DND-41 (cell line): ENCODE measurements at regions not wholly inside any gene's neighbourhood (a gene's known extent, or its start where the extent isn't known, plus 50 kb on each side); places are given as distances from the start of the nearest gene placed in this dataset.

Experiments used
- ATAC-seq: fragments of 200-7000 bp; cut with Tn5 transposase; 3 replicates; pipeline ENCODE4 v1.9.1; 2021; ENCODE audit warnings: low read depth; ENCODE audit not compliant: insufficient read depth
- DNase-seq: peaks from one replicate; pipeline ENCODE4 v3.0.0-alpha.2; 2020
- H2AFZ ChIP-seq: 2 replicates; pipeline ENCODE4 v1.6.0; 2012; ENCODE audit warnings: low read depth, low read length
- H3K27ac ChIP-seq: 2 replicates; pipeline ENCODE4 v1.5.1; 2012; ENCODE audit warnings: low read length, inconsistent platforms
- H3K27me3 ChIP-seq: fragments of 200-600 bp; sonication (generic); 2 replicates; pipeline ENCODE4 v1.6.0; 2012; ENCODE audit warnings: low read length, mild to moderate bottlenecking, inconsistent platforms; ENCODE audit not compliant: insufficient read depth, poor library complexity
- H3K36me3 ChIP-seq: 2 replicates; pipeline ENCODE4 v1.5.1; 2012; ENCODE audit warnings: low read length, inconsistent platforms; ENCODE audit not compliant: insufficient read depth
- H3K4me1 ChIP-seq: 2 replicates; pipeline ENCODE4 v1.5.1; 2012; ENCODE audit warnings: mild to moderate bottlenecking, low read length; ENCODE audit not compliant: insufficient read depth
- H3K4me2 ChIP-seq: 2 replicates; pipeline ENCODE4 v1.6.0; 2012; ENCODE audit warnings: mild to moderate bottlenecking, moderate library complexity, low read length, inconsistent platforms; ENCODE audit not compliant: insufficient read depth
- H3K4me3 ChIP-seq, 2 experiments: fragments of 200-600 bp in 1 of 2; shearing (Covaris generic) in 1 of 2; 2 replicates each; pipeline ENCODE4 v1.5.1; 2012 to 2016; ENCODE audit warnings: inconsistent platforms in 2 of 2, low read length in 2 of 2, mild to moderate bottlenecking in 2 of 2, low read depth in 1 of 2, moderate library complexity in 1 of 2
- H3K79me2 ChIP-seq: 2 replicates; pipeline ENCODE4 v1.6.0; 2012; ENCODE audit warnings: low read length, inconsistent platforms; ENCODE audit not compliant: insufficient read depth
- H3K9ac ChIP-seq: 2 replicates; pipeline ENCODE4 v1.6.0; 2012; ENCODE audit warnings: low read depth, mild to moderate bottlenecking, inconsistent platforms, low read length, moderate library complexity
- H3K9me3 ChIP-seq: 2 replicates; pipeline ENCODE4 v1.5.1; 2012; ENCODE audit warnings: low read length, moderate library complexity, mild to moderate bottlenecking, inconsistent platforms; ENCODE audit not compliant: insufficient read depth, severe bottlenecking
- H4K20me1 ChIP-seq: 2 replicates; pipeline ENCODE4 v1.6.0; 2012; ENCODE audit warnings: low read length; ENCODE audit not compliant: insufficient read depth
- EZH2 ChIP-seq: IDR thresholded peaks from 3 replicates; pipeline ENCODE4 v1.6.1; 2012; ENCODE audit warnings: borderline replicate concordance, low read depth, mild to moderate bottlenecking, moderate library complexity, low read length, inconsistent platforms; ENCODE audit not compliant: severe bottlenecking
- TF ChIP-seq, protein P1 (sequence below): IDR thresholded peaks from 2 replicates; pipeline ENCODE4 v1.5.1; 2012; ENCODE audit warnings: borderline replicate concordance, low read length, moderate library complexity, mild to moderate bottlenecking; ENCODE audit not compliant: poor library complexity, severe bottlenecking; ENCODE audit errors: extremely low read depth

DNA sequence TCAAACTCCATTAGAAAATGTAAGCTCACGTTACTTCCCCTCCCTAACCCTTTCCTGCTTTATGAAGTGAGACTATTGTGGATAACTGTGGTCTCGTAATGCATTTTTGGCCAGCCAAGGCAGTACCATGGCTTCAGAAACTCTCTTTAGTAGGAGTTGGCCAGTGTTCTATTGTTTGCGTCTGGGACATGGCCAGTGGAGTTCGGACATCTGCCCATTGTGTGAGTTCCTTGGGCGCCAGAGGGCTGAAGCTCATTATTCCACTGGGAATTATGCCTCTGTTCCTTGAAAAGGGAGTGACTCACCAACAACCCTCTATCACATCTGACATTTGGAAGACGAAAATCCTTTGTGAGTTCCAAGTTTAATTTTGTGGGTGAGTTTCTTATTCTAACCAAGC lies 319.5 kb upstream of the SOX9 start:
- H3K4me2 ChIP-seq = no peak overlapping the region
- H3K79me2 ChIP-seq = no peaks in the 10 kb centered on the region
- H3K9ac ChIP-seq = no peak overlapping the region
- H3K4me1 ChIP-seq = no peaks in the 10 kb centered on the region
- H3K27me3 ChIP-seq = no peaks in the 10 kb centered on the region
- H4K20me1 ChIP-seq = no peaks in the 10 kb centered on the region
- H3K4me3 ChIP-seq = no peak overlapping the region
- no peaks in the 10 kb centered on the region for H3K36me3 ChIP-seq
- no peak for TF ChIP-seq EZH2
- TF ChIP-seq, protein P1, sequence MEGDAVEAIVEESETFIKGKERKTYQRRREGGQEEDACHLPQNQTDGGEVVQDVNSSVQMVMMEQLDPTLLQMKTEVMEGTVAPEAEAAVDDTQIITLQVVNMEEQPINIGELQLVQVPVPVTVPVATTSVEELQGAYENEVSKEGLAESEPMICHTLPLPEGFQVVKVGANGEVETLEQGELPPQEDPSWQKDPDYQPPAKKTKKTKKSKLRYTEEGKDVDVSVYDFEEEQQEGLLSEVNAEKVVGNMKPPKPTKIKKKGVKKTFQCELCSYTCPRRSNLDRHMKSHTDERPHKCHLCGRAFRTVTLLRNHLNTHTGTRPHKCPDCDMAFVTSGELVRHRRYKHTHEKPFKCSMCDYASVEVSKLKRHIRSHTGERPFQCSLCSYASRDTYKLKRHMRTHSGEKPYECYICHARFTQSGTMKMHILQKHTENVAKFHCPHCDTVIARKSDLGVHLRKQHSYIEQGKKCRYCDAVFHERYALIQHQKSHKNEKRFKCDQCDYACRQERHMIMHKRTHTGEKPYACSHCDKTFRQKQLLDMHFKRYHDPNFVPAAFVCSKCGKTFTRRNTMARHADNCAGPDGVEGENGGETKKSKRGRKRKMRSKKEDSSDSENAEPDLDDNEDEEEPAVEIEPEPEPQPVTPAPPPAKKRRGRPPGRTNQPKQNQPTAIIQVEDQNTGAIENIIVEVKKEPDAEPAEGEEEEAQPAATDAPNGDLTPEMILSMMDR = no peak
- no peaks in the 10 kb centered on the region for H3K9me3 ChIP-seq
- no peak overlapping the region for H2AFZ ChIP-seq
- ATAC-seq = no peak
- no peak overlapping the region for H3K27ac ChIP-seq
- no peak for DNase-seq

DNA sequence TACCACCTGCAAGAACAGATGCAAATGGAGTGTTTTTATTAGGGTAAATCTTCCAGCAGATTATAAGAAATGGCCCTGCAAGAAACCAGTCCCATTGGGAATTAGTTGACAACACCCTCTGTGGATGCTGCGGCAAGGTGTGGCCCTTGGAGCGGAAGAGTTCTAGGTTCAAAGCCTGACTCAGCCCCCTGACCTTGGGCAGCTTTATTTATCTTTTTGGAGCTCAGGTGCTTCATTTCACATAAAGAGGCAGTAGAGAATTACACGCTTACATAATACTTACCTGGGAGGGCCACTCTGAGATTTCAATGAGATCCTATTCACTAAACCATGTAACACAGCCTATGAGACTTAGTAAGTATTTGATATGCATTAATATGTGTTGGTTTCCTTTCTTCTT lies 318.2 kb upstream of the SOX9 start:
- Histone ChIP-seq H3K4me3 (no peak overlapping the region), H3K27me3 (no peaks in the 10 kb centered on the region), H3K9me3 (no peaks in the 10 kb centered on the region)

DNA sequence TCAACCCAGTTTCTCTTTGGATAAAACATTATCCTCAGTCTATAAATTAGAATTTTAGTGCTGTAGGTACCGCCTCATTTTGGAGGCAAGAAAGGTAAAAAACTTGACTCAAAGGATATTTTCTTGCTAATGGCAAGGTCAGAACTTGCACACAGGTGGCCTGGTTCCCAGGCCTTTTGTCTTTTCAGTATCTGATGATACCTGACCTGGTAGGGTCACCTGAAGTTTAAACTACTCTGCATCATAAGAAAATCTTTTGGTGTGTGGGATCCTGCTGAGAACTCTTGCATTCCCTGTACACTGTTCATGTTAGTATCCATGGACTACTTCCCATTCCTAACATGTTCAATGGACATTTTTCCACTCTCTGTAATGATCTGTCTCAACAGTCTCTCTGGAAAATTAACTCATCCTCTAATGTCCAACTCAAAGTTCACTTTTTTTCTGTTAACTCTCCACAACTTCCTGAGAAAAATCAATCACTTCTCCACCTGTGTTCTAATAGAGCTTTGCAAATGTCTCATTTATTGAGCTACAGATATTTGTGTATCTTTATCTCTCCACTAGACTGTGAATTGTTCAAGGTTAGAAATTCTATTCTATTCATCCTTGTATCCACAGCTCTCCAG lies 317.1 kb upstream of the SOX9 start:
- Histone ChIP-seq H3K4me3 (no peak overlapping the region), H3K9ac (no peak overlapping the region), H3K79me2 (no peaks in the 10 kb centered on the region), H3K4me1 (no peaks in the 10 kb centered on the region), H2AFZ (no peak overlapping the region), H3K36me3 (no peaks in the 10 kb centered on the region), H4K20me1 (no peaks in the 10 kb centered on the region), H3K27me3 (no peaks in the 10 kb centered on the region), H3K9me3 (no peaks in the 10 kb centered on the region), H3K27ac (no peak overlapping the region), H3K4me2 (no peak overlapping the region)
- ATAC-seq (no peak), DNase-seq (no peak)
- no peak for TF ChIP-seq EZH2
- TF ChIP-seq, protein P1 = no peak

More for the DNA sequence above, 318.2 kb upstream of the SOX9 start:
- Histone ChIP-seq H4K20me1 (no peaks in the 10 kb centered on the region), H2AFZ (no peak overlapping the region), H3K27ac (no peak overlapping the region), H3K79me2 (no peaks in the 10 kb centered on the region), H3K4me1 (no peaks in the 10 kb centered on the region), H3K4me2 (no peak overlapping the region), H3K9ac (no peak overlapping the region), H3K36me3 (no peaks in the 10 kb centered on the region)
- TF ChIP-seq EZH2 = no peak
- TF ChIP-seq, protein P1 = no peak
- DNase-seq (no peak), ATAC-seq (no peak)
